Thyroid gland (tissue), 4 donors: ENCODE measurements at regions not wholly inside any gene's neighbourhood (a gene's known extent, or its start where the extent isn't known, plus 50 kb on each side); places are given as distances from the start of the nearest gene placed in this dataset.

Experiments used
- CTCF ChIP-seq, 6 experiments: fragments of 200-600 bp in 3 of 6; fragments of 450-650 bp in 3 of 6; sonication (generic) in 3 of 6; IDR thresholded peaks; one replicate each; pipeline ENCODE4 v1.5.1; 2016 to 2019; ENCODE audit warnings: antibody characterized with exemption in 6 of 6, mild to moderate bottlenecking in 2 of 6, inconsistent platforms in 1 of 6, moderate library complexity in 1 of 6
- POLR2A ChIP-seq, 2 donors: fragments of 450-650 bp; IDR thresholded peaks; one replicate each; pipeline ENCODE4 v1.6.1; 2017; ENCODE audit warnings: antibody characterized with exemption in 2 of 2, mild to moderate bottlenecking in 2 of 2, moderate library complexity in 1 of 2

GRCh38 chr6:18703546-18703945 is 316.4 kb downstream of the RNF144B start:
- TF ChIP-seq CTCF (IDR thresholded peaks at IDR 0.05), result no peak
- no peak for TF ChIP-seq POLR2A (IDR thresholded peaks at IDR 0.05)
